ENCODE measurements at regions not wholly inside any gene's neighbourhood (a gene's known extent, or its start where the extent isn't known, plus 50 kb on each side); places are given as distances from the start of the nearest gene placed in this dataset.

- peaks cover 10% of the 10 kb centered on the region for H3K9me3 Mint-ChIP-seq (ENCODE audit: low read depth)
- H3K27me3 Mint-ChIP-seq = no peaks in the 10 kb centered on the region
- H3K36me3 Mint-ChIP-seq (ENCODE audit: insufficient read depth) = no peaks in the 10 kb centered on the region
- TF ChIP-seq, protein P1, sequence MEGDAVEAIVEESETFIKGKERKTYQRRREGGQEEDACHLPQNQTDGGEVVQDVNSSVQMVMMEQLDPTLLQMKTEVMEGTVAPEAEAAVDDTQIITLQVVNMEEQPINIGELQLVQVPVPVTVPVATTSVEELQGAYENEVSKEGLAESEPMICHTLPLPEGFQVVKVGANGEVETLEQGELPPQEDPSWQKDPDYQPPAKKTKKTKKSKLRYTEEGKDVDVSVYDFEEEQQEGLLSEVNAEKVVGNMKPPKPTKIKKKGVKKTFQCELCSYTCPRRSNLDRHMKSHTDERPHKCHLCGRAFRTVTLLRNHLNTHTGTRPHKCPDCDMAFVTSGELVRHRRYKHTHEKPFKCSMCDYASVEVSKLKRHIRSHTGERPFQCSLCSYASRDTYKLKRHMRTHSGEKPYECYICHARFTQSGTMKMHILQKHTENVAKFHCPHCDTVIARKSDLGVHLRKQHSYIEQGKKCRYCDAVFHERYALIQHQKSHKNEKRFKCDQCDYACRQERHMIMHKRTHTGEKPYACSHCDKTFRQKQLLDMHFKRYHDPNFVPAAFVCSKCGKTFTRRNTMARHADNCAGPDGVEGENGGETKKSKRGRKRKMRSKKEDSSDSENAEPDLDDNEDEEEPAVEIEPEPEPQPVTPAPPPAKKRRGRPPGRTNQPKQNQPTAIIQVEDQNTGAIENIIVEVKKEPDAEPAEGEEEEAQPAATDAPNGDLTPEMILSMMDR (IDR thresholded peaks at IDR 0.05; ENCODE audit: unreplicated experiment) = no peak
- no peaks in the 10 kb centered on the region for H3K4me1 Mint-ChIP-seq (ENCODE audit: low read depth)
- DNase-seq (ENCODE audit: low spot score, unreplicated experiment) = no peak
- no peak overlapping the region for H3K4me3 Mint-ChIP-seq (ENCODE audit: low read depth)
- no peak overlapping the region for H3K27ac Mint-ChIP-seq
Measured at GRCh38 chr7:9453521-9453920, 1020.1 kb downstream of the NXPH1 start.

DNA sequence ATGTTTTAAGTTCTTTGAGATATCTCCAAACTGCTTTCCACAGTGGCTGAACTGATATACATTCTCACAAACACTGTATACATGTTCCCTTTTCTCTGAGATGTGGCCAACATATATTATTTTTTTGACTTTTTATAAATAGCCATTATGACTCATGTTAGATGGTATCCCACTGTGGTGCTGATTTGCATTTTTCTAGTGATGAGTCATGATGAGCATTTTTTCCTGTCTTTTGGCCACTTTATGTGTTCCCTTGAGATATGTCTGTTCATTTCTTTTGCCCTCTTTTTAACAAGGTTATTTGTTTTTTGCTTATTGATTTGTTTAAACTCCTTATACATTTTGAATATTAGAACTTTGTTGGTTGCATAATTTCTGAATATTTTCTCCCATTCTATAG lies 1055.1 kb downstream of the NXPH1 start:
- Mint-ChIP-seq H3K4me1 (ENCODE audit: low read depth) (peaks cover 3% of the 10 kb centered on the region), H3K27ac (no peak overlapping the region), H3K4me3 (ENCODE audit: low read depth) (no peak overlapping the region), H3K9me3 (ENCODE audit: low read depth) (peaks cover 27% of the 10 kb centered on the region), H3K27me3 (no peaks in the 10 kb centered on the region), H3K36me3 (ENCODE audit: insufficient read depth) (peaks cover 1% of the 10 kb centered on the region)
- no peak for DNase-seq (ENCODE audit: low spot score, unreplicated experiment)
- TF ChIP-seq, protein P1 (IDR thresholded peaks at IDR 0.05; ENCODE audit: unreplicated experiment) = no peak

GRCh38 chr7:9498303-9498702 lies 1064.9 kb downstream of the NXPH1 start:
- no peak overlapping the region for H3K4me3 Mint-ChIP-seq (ENCODE audit: low read depth)

GRCh38 chr7:9502269-9502668 lies 1068.9 kb downstream of the NXPH1 start:
- H3K9me3 Mint-ChIP-seq (ENCODE audit: low read depth) = peaks cover 3% of the 10 kb centered on the region
- no peaks in the 10 kb centered on the region for H3K27me3 Mint-ChIP-seq
- no peaks in the 10 kb centered on the region for H3K4me1 Mint-ChIP-seq (ENCODE audit: low read depth)
- H3K36me3 Mint-ChIP-seq (ENCODE audit: insufficient read depth) = no peaks in the 10 kb centered on the region
- H3K27ac Mint-ChIP-seq = no peak overlapping the region
- no peak for DNase-seq (ENCODE audit: low spot score, unreplicated experiment)
- no peak overlapping the region for H3K4me3 Mint-ChIP-seq (ENCODE audit: low read depth)
- TF ChIP-seq, protein P1 (IDR thresholded peaks at IDR 0.05; ENCODE audit: unreplicated experiment) = no peak

More at GRCh38 chr7:9498303-9498702, 1064.9 kb downstream of the NXPH1 start:
- Mint-ChIP-seq H3K27ac (no peak overlapping the region), H3K27me3 (no peaks in the 10 kb centered on the region), H3K9me3 (ENCODE audit: low read depth) (peaks cover 3% of the 10 kb centered on the region), H3K4me1 (ENCODE audit: low read depth) (no peaks in the 10 kb centered on the region), H3K36me3 (ENCODE audit: insufficient read depth) (no peaks in the 10 kb centered on the region)
- TF ChIP-seq, protein P1 (IDR thresholded peaks at IDR 0.05; ENCODE audit: unreplicated experiment) = no peak
- no peak for DNase-seq (ENCODE audit: low spot score, unreplicated experiment)

DNA sequence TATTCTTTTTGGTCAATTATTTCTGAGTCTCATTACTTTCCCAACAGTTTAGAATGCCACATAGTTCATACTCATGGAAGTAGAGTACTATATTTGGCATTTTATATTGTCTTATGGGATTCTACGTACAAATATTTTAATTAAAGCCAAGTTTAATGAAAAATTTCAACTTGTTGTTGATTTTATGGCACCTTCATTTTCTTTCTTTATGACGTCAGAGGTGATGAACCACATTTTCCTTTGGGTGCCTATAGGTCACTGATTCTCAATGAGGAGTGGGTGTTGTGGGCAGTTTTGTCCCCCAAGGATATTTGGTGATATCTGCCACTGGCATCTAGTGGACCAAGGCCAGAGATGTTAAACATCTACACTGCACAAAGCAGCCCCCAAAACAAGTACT lies 1071.3 kb downstream of the NXPH1 start:
- Mint-ChIP-seq H3K4me3 (ENCODE audit: low read depth) (no peak overlapping the region), H3K4me1 (ENCODE audit: low read depth) (no peaks in the 10 kb centered on the region), H3K9me3 (ENCODE audit: low read depth) (peaks cover 3% of the 10 kb centered on the region), H3K36me3 (ENCODE audit: insufficient read depth) (no peaks in the 10 kb centered on the region), H3K27me3 (no peaks in the 10 kb centered on the region), H3K27ac (no peak overlapping the region)
- TF ChIP-seq, protein P1 (IDR thresholded peaks at IDR 0.05; ENCODE audit: unreplicated experiment) = no peak
- no peak for DNase-seq (ENCODE audit: low spot score, unreplicated experiment)
